ENCODE measurements at regions not wholly inside any gene's neighbourhood (a gene's known extent, or its start where the extent isn't known, plus 50 kb on each side); places are given as distances from the start of the nearest gene placed in this dataset.
"Not testable (repeated sequence)": the region's sequence is repeated elsewhere in the genome, so short reads cannot be mapped to it uniquely, and the experiment has no call there.

- DNase-seq (ENCODE audit: extremely low spot score): no peak
- POLR2A ChIA-PET: no interaction called here
- CTCF ChIA-PET: interaction anchor here (1.0 to 2.4 kb wide), 5 partner anchors 10 to 31 kb away, joined by 3 to 8 read pairs (median 4); no protein-coding TSS in a partner anchor
Observed at GRCh38 chr1:25008192-25008485, 78.1 kb upstream of the RUNX3 start.

GRCh38 chr1:25007390-25008191 lies 77.5 kb upstream of the RUNX3 start:
- POLR2A ChIA-PET; DNase-seq (ENCODE audit: extremely low spot score): not testable (repeated sequence)
- CTCF ChIA-PET: interaction anchor here (1.0 to 2.8 kb wide), 5 partner anchors 10 to 38 kb away, joined by 3 to 12 read pairs (median 6); no protein-coding TSS in a partner anchor

More at GRCh38 chr1:25008192-25008485, 78.1 kb upstream of the RUNX3 start:
- TF ChIP-seq CTCF (IDR thresholded peaks at IDR 0.05; ENCODE audit: control extremely low read depth, extremely low read depth, low read depth, missing control alignments): no peak

- DNase-seq (ENCODE audit: extremely low spot score): no peak
- TF ChIP-seq CTCF (IDR thresholded peaks at IDR 0.05; ENCODE audit: control extremely low read depth, extremely low read depth, low read depth, missing control alignments): no peak
- CTCF ChIA-PET: interaction anchor here (1.0 to 2.8 kb wide), 3 partner anchors 12 to 37 kb away, joined by 3 to 12 read pairs (median 6); no protein-coding TSS in a partner anchor
- POLR2A ChIA-PET: no interaction called here
Observed at GRCh38 chr1:25006770-25007169, 76.7 kb upstream of the RUNX3 start.

- TF ChIP-seq CTCF (IDR thresholded peaks at IDR 0.05; ENCODE audit: control extremely low read depth, extremely low read depth, low read depth, missing control alignments): no peak
- ChIA-PET POLR2A (interaction anchor here (1.2 kb wide), 1 partner anchor 15 kb away, joined by 3 read pairs; no protein-coding TSS in a partner anchor), CTCF (interaction anchor here (0.9 to 1.9 kb wide), 9 partner anchors 9 to 57 kb away, joined by 3 to 11 read pairs (median 5); no protein-coding TSS in a partner anchor)
- DNase-seq (ENCODE audit: extremely low spot score): no peak
Observed at GRCh38 chr1:25004355-25004754, 74.3 kb upstream of the RUNX3 start.

GRCh38 chr1:25003457-25004190 lies 73.5 kb upstream of the RUNX3 start:
- no peak for DNase-seq (ENCODE audit: extremely low spot score)
- no peak for TF ChIP-seq CTCF (IDR thresholded peaks at IDR 0.05; ENCODE audit: control extremely low read depth, extremely low read depth, low read depth, missing control alignments)
- ChIA-PET POLR2A (interaction anchor here (1.2 kb wide), 1 partner anchor 16 kb away, joined by 3 read pairs; no protein-coding TSS in a partner anchor), CTCF (interaction anchor here (0.9 to 1.9 kb wide), 9 partner anchors 8 to 57 kb away, joined by 3 to 11 read pairs (median 5); no protein-coding TSS in a partner anchor)

GRCh38 chr1:25003000-25003399 lies 72.9 kb upstream of the RUNX3 start:
- ChIA-PET CTCF (interaction anchor here (1.4 to 1.9 kb wide), 6 partner anchors 15 to 56 kb away, joined by 3 to 11 read pairs (median 6); no protein-coding TSS in a partner anchor), POLR2A (no interaction called here)
- TF ChIP-seq CTCF (IDR thresholded peaks at IDR 0.05; ENCODE audit: control extremely low read depth, extremely low read depth, low read depth, missing control alignments): no peak
- no peak for DNase-seq (ENCODE audit: extremely low spot score)
